ENCODE measurements at regions not wholly inside any gene's neighbourhood (a gene's known extent, or its start where the extent isn't known, plus 50 kb on each side); places are given as distances from the start of the nearest gene placed in this dataset.
"Not testable (repeated sequence)": the region's sequence is repeated elsewhere in the genome, so short reads cannot be mapped to it uniquely, and the experiment has no call there.

DNA sequence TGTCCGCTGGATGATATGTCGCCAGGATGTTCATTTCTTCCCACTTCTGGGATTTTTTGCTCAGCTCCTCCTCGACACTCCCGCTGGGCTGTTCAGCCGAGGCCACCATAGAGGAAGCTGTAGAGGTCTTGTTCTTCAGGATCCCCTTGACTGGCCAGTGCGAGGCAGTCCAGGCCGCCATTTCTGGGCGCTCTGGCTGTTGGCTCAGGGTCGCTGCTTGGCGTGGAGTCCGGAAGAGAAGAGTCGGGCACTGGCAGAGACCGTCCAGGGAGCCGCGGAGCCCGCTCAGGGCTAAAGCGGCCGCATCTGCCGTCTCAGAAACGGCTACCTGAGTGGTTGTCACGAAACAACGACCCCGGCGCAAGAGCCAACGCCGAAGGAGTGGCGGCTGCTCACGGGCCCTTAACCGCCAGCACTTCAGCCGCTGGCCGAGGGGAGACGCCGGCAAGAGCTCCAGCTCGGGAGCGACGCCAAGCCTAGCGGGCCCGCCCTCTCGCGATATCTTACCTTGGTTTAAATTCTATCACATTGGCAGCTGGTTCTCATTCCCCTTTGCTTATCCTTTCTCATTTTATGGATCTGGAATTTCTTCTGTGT is 50.9 kb upstream of the RUBCNL start:
- not testable (repeated sequence) for TF ChIP-seq CTCF (conservative IDR thresholded peaks at IDR 0.05 in 1 of 2, IDR thresholded peaks at IDR 0.05 in 1 of 2; ENCODE audit: extremely low read depth in 1 of 2, insufficient read depth in 1 of 2, low read depth in 1 of 2, low read length in 2 of 2); EZH2 (IDR thresholded peaks at IDR 0.05; ENCODE audit: borderline replicate concordance, low read length)

Data from mammary epithelial cell (primary cell).